ENCODE measurements at regions not wholly inside any gene's neighbourhood (a gene's known extent, or its start where the extent isn't known, plus 50 kb on each side); places are given as distances from the start of the nearest gene placed in this dataset.
A peak's percentile ranks its signal among the peaks of the same experiment; 100 is the strongest.

GRCh38 chr13:23947893-23948292 lies 50.6 kb upstream of the C1QTNF9B start:
- H3K4me3 Mint-ChIP-seq: no peak overlapping the region
- peaks cover 9 to 25% (median 25%) of the 10 kb centered on the region in 3 donors for H3K27me3 Mint-ChIP-seq
- no peak overlapping the region for H3K27ac Mint-ChIP-seq
- no peaks in the 10 kb centered on the region for H3K36me3 Mint-ChIP-seq
- ATAC-seq (ENCODE audit: low read depth in 2 of 2) (no peak), DNase-seq (no peak)
- H3K4me1 Mint-ChIP-seq: no peaks in the 10 kb centered on the region
- no peaks in the 10 kb centered on the region for H3K9me3 Mint-ChIP-seq

- Mint-ChIP-seq H3K27me3 (peaks cover 9 to 34% (median 27%) of the 10 kb centered on the region in 3 donors), H3K27ac (peak overlapping the region in 1 of 6 donors; percentile 3), H3K4me3 (no peak overlapping the region), H3K4me1 (no peaks in the 10 kb centered on the region), H3K36me3 (no peaks in the 10 kb centered on the region), H3K9me3 (no peaks in the 10 kb centered on the region)
- DNase-seq (no peak), ATAC-seq (ENCODE audit: low read depth in 2 of 2) (no peak)
Measured at GRCh38 chr13:23949200-23949599, 51.9 kb upstream of the C1QTNF9B start.

GRCh38 chr13:23949736-23950135 lies 52.4 kb upstream of the C1QTNF9B start:
- DNase-seq (no peak), ATAC-seq (ENCODE audit: low read depth in 2 of 2) (no peak)
- no peaks in the 10 kb centered on the region for H3K9me3 Mint-ChIP-seq
- H3K4me1 Mint-ChIP-seq: no peaks in the 10 kb centered on the region
- H3K4me3 Mint-ChIP-seq: no peak overlapping the region
- no peaks in the 10 kb centered on the region for H3K36me3 Mint-ChIP-seq
- no peak overlapping the region for H3K27ac Mint-ChIP-seq
- peaks cover 9 to 39% (median 31%) of the 10 kb centered on the region in 3 donors for H3K27me3 Mint-ChIP-seq

- Mint-ChIP-seq H3K4me3 (no peak overlapping the region), H3K36me3 (no peaks in the 10 kb centered on the region), H3K9me3 (no peaks in the 10 kb centered on the region), H3K4me1 (no peaks in the 10 kb centered on the region), H3K27ac (no peak overlapping the region), H3K27me3 (peaks cover 5 to 47% (median 37%) of the 10 kb centered on the region in 3 donors)
- DNase-seq (no peak), ATAC-seq (ENCODE audit: low read depth in 2 of 2) (no peak)
Measured at GRCh38 chr13:23950736-23951510, 53.6 kb upstream of the C1QTNF9B start.

GRCh38 chr13:23952796-23953195 lies 55.5 kb upstream of the C1QTNF9B start:
- DNase-seq: no peak
- Mint-ChIP-seq H3K9me3 (no peaks in the 10 kb centered on the region), H3K4me1 (no peaks in the 10 kb centered on the region), H3K4me3 (no peak overlapping the region), H3K27me3 (peaks cover 8 to 35% (median 19%) of the 10 kb centered on the region in 3 donors), H3K36me3 (no peaks in the 10 kb centered on the region), H3K27ac (no peak overlapping the region)
- no peak for ATAC-seq (ENCODE audit: low read depth in 2 of 2)

- ATAC-seq (ENCODE audit: low read depth in 2 of 2) (no peak), DNase-seq (no peak)
- no peaks in the 10 kb centered on the region for H3K4me1 Mint-ChIP-seq
- H3K4me3 Mint-ChIP-seq: no peak overlapping the region
- peaks cover 6 to 35% (median 17%) of the 10 kb centered on the region in 3 donors for H3K27me3 Mint-ChIP-seq
- no peaks in the 10 kb centered on the region for H3K36me3 Mint-ChIP-seq
- no peaks in the 10 kb centered on the region for H3K9me3 Mint-ChIP-seq
- H3K27ac Mint-ChIP-seq: peak overlapping the region in 1 of 6 donors; percentile 63
Measured at GRCh38 chr13:23953860-23954512, 56.7 kb upstream of the C1QTNF9B start.

- Mint-ChIP-seq H3K27me3 (peaks cover 4 to 35% (median 17%) of the 10 kb centered on the region in 3 donors), H3K9me3 (no peaks in the 10 kb centered on the region), H3K4me1 (no peaks in the 10 kb centered on the region), H3K4me3 (no peak overlapping the region), H3K27ac (peak overlapping the region in 1 of 6 donors; percentile 13), H3K36me3 (no peaks in the 10 kb centered on the region)
- ATAC-seq (ENCODE audit: low read depth in 2 of 2) (no peak), DNase-seq (no peak)
Measured at GRCh38 chr13:23955064-23955463, 57.8 kb upstream of the C1QTNF9B start.

- no peaks in the 10 kb centered on the region for H3K36me3 Mint-ChIP-seq
- H3K4me1 Mint-ChIP-seq: no peaks in the 10 kb centered on the region
- ATAC-seq (ENCODE audit: low read depth in 2 of 2): no peak
- DNase-seq: no peak
- no peak overlapping the region for H3K27ac Mint-ChIP-seq
- no peak overlapping the region for H3K4me3 Mint-ChIP-seq
- H3K27me3 Mint-ChIP-seq: peaks cover 4 to 32% (median 17%) of the 10 kb centered on the region in 3 donors
- no peaks in the 10 kb centered on the region for H3K9me3 Mint-ChIP-seq
Measured at GRCh38 chr13:23956106-23956505, 58.8 kb upstream of the C1QTNF9B start.

- Mint-ChIP-seq H3K27me3 (peaks cover 4 to 28% (median 17%) of the 10 kb centered on the region in 3 donors), H3K4me3 (no peak overlapping the region), H3K9me3 (no peaks in the 10 kb centered on the region), H3K4me1 (no peaks in the 10 kb centered on the region), H3K36me3 (no peaks in the 10 kb centered on the region), H3K27ac (no peak overlapping the region)
- DNase-seq (no peak), ATAC-seq (ENCODE audit: low read depth in 2 of 2) (no peak)
Measured at GRCh38 chr13:23957981-23958380, 60.7 kb upstream of the C1QTNF9B start.

GRCh38 chr13:23959231-23959862 lies 62.0 kb upstream of the C1QTNF9B start:
- no peak overlapping the region for H3K4me3 Mint-ChIP-seq
- H3K36me3 Mint-ChIP-seq: no peaks in the 10 kb centered on the region
- H3K9me3 Mint-ChIP-seq: no peaks in the 10 kb centered on the region
- peaks cover 4 to 17% (median 14%) of the 10 kb centered on the region in 3 donors for H3K27me3 Mint-ChIP-seq
- H3K27ac Mint-ChIP-seq: no peak overlapping the region
- H3K4me1 Mint-ChIP-seq: no peaks in the 10 kb centered on the region
- DNase-seq (no peak), ATAC-seq (ENCODE audit: low read depth in 2 of 2) (no peak)

- no peak overlapping the region for H3K27ac Mint-ChIP-seq
- no peak overlapping the region for H3K4me3 Mint-ChIP-seq
- ATAC-seq (ENCODE audit: low read depth in 2 of 2): no peak
- H3K27me3 Mint-ChIP-seq: peaks cover 3 to 4% (median 4%) of the 10 kb centered on the region in 3 donors
- no peaks in the 10 kb centered on the region for H3K36me3 Mint-ChIP-seq
- no peaks in the 10 kb centered on the region for H3K4me1 Mint-ChIP-seq
- no peaks in the 10 kb centered on the region for H3K9me3 Mint-ChIP-seq
- DNase-seq: no peak
Measured at GRCh38 chr13:23960566-23961156, 63.4 kb upstream of the C1QTNF9B start.

GRCh38 chr13:23963184-23963931 lies 66.1 kb upstream of the C1QTNF9B start:
- Mint-ChIP-seq H3K27me3 (no peaks in the 10 kb centered on the region), H3K36me3 (no peaks in the 10 kb centered on the region), H3K9me3 (no peaks in the 10 kb centered on the region), H3K4me1 (peaks cover 4 to 11% (median 10%) of the 10 kb centered on the region in 3 donors), H3K27ac (no peak overlapping the region), H3K4me3 (no peak overlapping the region)
- ATAC-seq (ENCODE audit: low read depth in 2 of 2) (no peak), DNase-seq (no peak)

- Mint-ChIP-seq H3K27me3 (no peaks in the 10 kb centered on the region), H3K27ac (no peak overlapping the region), H3K9me3 (no peaks in the 10 kb centered on the region), H3K36me3 (no peaks in the 10 kb centered on the region), H3K4me3 (no peak overlapping the region), H3K4me1 (peaks cover 4 to 11% (median 10%) of the 10 kb centered on the region in 3 donors)
- DNase-seq (no peak), ATAC-seq (ENCODE audit: low read depth in 2 of 2) (no peak)
Measured at GRCh38 chr13:23963947-23964346, 66.6 kb upstream of the C1QTNF9B start.

Measured in naive B cell (primary cell).